ENCODE measurements at regions not wholly inside any gene's neighbourhood (a gene's known extent, or its start where the extent isn't known, plus 50 kb on each side); places are given as distances from the start of the nearest gene placed in this dataset.

DNA sequence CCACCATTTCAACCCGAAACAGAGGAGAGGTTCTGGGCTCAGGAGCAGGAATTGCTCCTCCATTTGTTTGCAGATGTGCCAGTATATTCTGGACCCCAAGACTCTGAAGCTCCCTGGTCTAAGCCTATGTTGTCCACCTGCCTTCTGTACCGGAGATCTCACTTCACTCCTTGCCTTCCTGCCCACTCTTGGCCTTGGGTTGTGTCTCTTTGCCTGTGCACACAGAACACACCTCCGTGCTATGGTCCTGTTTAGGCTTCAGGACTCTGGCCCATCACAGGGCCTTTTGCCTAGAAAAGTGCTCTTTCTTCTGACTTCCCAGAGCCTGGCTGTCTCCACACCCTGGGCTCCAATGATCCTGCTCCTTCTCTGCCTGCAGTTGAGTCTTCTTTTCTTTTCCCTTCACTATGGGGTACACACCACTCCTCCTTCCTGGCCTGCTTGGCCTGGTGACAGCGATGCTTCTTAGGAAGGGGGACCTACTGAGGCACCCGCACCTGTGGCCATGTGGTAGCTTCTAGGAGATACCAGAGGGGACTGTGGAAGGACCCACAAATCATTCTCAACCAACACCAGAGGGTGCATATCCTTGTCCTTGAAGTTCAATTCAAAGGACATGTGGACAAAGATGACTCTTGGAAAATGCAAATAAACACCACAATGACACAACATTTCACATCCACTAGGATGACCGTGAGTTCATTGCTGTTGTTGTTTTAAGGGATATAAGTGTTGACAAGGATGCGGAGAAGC, 75.1 kb downstream of the FOXA2 start:
- CTCF ChIA-PET (ENCODE audit: partially characterized antibody), result interaction anchor here (1.6 to 1.7 kb wide), 2 partner anchors 11 to 15 kb away, joined by 3 to 4 read pairs; no protein-coding TSS in a partner anchor
- POLR2A ChIA-PET (ENCODE audit: partially characterized antibody), result no interaction called here

More for the DNA sequence above, 75.1 kb downstream of the FOXA2 start:
- Histone ChIP-seq H4K8ac (ENCODE audit: extremely low read depth, insufficient read depth, low read length) (no peak overlapping the region), H3K23me2 (ENCODE audit: low read depth, low read length) (no peaks in the 10 kb centered on the region), H3K27me3 (replicated peaks in 1 of 4; ENCODE audit: control insufficient read depth in 3 of 4, extremely low read depth in 1 of 4, insufficient read depth in 3 of 4, low read length in 3 of 4) (no peaks in the 10 kb centered on the region), H3K9me3 (ENCODE audit: insufficient read depth in 2 of 2, low read depth in 1 of 2, low read length in 1 of 2) (no peaks in the 10 kb centered on the region), H2BK120ac (replicated peaks; ENCODE audit: low read depth, low read length) (no peak overlapping the region), H4K20me1 (replicated peaks in 1 of 2; ENCODE audit: control insufficient read depth in 1 of 2, insufficient read depth in 2 of 2, low read length in 2 of 2) (no peaks in the 10 kb centered on the region), H2BK5ac (ENCODE audit: low read depth, low read length) (no peak overlapping the region), H3K36me3 (ENCODE audit: control insufficient read depth in 2 of 4, insufficient read depth in 4 of 4, low read length in 3 of 4) (no peaks in the 10 kb centered on the region), H3K18ac (ENCODE audit: extremely low read depth, low read length) (no peak overlapping the region), H3K79me2 (ENCODE audit: control insufficient read depth in 1 of 2, insufficient read depth in 2 of 2, low read length in 2 of 2) (no peaks in the 10 kb centered on the region), H3K23ac (ENCODE audit: insufficient read length) (no peak overlapping the region), H3K14ac (ENCODE audit: insufficient read length) (no peak overlapping the region), H4K5ac (ENCODE audit: insufficient read length, low read depth, low read length) (no peak overlapping the region), H3K4me2 (ENCODE audit: insufficient read depth in 1 of 2, low read depth in 2 of 2, low read length in 2 of 2) (no peak overlapping the region), H3K4ac (replicated peaks; ENCODE audit: insufficient read length, low read depth, low read length) (no peak overlapping the region), H3K27ac (ENCODE audit: low read depth, low read length) (no peak overlapping the region), H3K4me3 (ENCODE audit: extremely low read depth in 1 of 4, insufficient read depth in 2 of 4, low read depth in 3 of 4, low read length in 4 of 4) (no peak overlapping the region), H3K79me1 (ENCODE audit: low read depth, low read length) (no peaks in the 10 kb centered on the region), H2AFZ (ENCODE audit: low read length) (no peak overlapping the region), H3K9ac (replicated peaks in 1 of 4; ENCODE audit: extremely low read depth in 1 of 4, low read depth in 3 of 4, low read length in 3 of 4) (no peak overlapping the region), H2BK20ac (ENCODE audit: low read length) (no peak overlapping the region), H4K91ac (replicated peaks; ENCODE audit: insufficient read length, low read length) (no peak overlapping the region), H3K4me1 (replicated peaks in 1 of 4; ENCODE audit: control insufficient read depth in 3 of 4, insufficient read depth in 4 of 4, low read length in 3 of 4) (no peaks in the 10 kb centered on the region; a peak in 1 of 7 replicates), H2BK15ac (ENCODE audit: low read length) (no peak overlapping the region), H2AK5ac (ENCODE audit: low read depth, low read length) (no peak overlapping the region; the same call in 1 of the 2 replicates), H3K56ac (replicated peaks; ENCODE audit: insufficient read length, low read depth, low read length) (no peak overlapping the region), H2BK12ac (ENCODE audit: low read depth, low read length) (no peak overlapping the region)
- TF ChIP-seq KDM5A (IDR thresholded peaks at IDR 0.05; ENCODE audit: low read length) (no peak), TEAD4 (IDR thresholded peaks at IDR 0.05; ENCODE audit: low read depth, low read length) (no peak), CBX5 (IDR thresholded peaks at IDR 0.05; ENCODE audit: low read depth, low read length) (no peak), TBP (IDR thresholded peaks at IDR 0.05; ENCODE audit: low read depth, low read length) (no peak), CREB1 (IDR thresholded peaks at IDR 0.05) (no peak), SP1 (IDR thresholded peaks at IDR 0.05; ENCODE audit: low read depth, low read length) (no peak)
- FAIRE-seq (no peak), DNase-seq (ENCODE audit: low read depth in 1 of 2, low spot score in 2 of 2) (no peak)
- WGBS, 2 experiments (ENCODE audit: extremely low coverage in 1 of 2, insufficient coverage in 1 of 2, insufficient read length in 1 of 2, insufficient replicate concordance in 2 of 2, low coverage in 1 of 2, low lambda C conversion rate in 2 of 2, missing lambda C conversion rate in 1 of 2), result 93% methylated on average over 7 of the region's 7 CpGs; no CpG with 5 or more reads in 1 of the 2 experiments

All from H1 (cell line).